GM12872 (cell line): ENCODE measurements at regions not wholly inside any gene's neighbourhood (a gene's known extent, or its start where the extent isn't known, plus 50 kb on each side); places are given as distances from the start of the nearest gene placed in this dataset.

Experiments
- CTCF ChIP-seq: IDR thresholded peaks from 3 replicates; pipeline ENCODE4 v1.5.1; 2011; ENCODE audit warnings: low read depth, mild to moderate bottlenecking, low read length, moderate library complexity; ENCODE audit not compliant: insufficient read depth

- TF ChIP-seq CTCF: no peak
Observed at GRCh38 chr9:79289856-79290255, 281.9 kb upstream of the TLE4 start.

- no peak for TF ChIP-seq CTCF
Observed at GRCh38 chr9:79292731-79293280, 279.0 kb upstream of the TLE4 start.

GRCh38 chr9:79300068-79300467 lies 271.7 kb upstream of the TLE4 start:
- no peak for TF ChIP-seq CTCF

GRCh38 chr9:79301085-79301484 lies 270.7 kb upstream of the TLE4 start:
- TF ChIP-seq CTCF: no peak

GRCh38 chr9:79301551-79302391 lies 270.0 kb upstream of the TLE4 start:
- TF ChIP-seq CTCF: no peak

GRCh38 chr9:79302569-79302968 lies 269.2 kb upstream of the TLE4 start:
- TF ChIP-seq CTCF: no peak

GRCh38 chr9:79308012-79308411 lies 263.8 kb upstream of the TLE4 start:
- TF ChIP-seq CTCF: no peak
